ELR (cell line): ENCODE measurements at regions not wholly inside any gene's neighbourhood (a gene's known extent, or its start where the extent isn't known, plus 50 kb on each side); places are given as distances from the start of the nearest gene placed in this dataset.
"Not testable (repeated sequence)": the region's sequence is repeated elsewhere in the genome, so short reads cannot be mapped to it uniquely, and the experiment has no call there.

Source experiments
- DNase-seq: peaks from one replicate; pipeline ENCODE4 v3.0.0-alpha.2; 2015; ENCODE audit warnings: low read depth

- no peak for DNase-seq
These were observed 197.9 kb upstream of the NANOGP8 start for GRCh38 chr15:35282965-35283496.

DNA sequence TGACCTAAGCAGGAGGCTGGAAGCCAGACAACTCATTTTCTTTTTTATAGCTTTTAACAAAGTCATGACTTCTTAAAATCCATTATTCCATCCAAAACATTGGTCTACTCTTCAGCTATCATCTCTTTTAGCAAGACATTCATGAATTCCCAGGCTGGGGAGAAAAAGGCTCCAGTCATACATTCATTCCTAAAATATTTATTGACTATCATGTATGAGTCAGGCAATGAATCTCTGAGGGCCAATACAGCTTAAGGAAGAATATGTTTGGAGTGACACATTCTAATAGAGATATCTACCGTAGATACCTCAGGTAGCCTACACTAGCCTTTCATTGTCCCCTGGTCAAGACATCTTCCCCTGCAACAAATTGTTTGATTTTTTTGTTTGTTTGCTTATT is 196.4 kb upstream of the NANOGP8 start:
- DNase-seq = peak; percentile 73

- no peak for DNase-seq
These were observed 194.7 kb upstream of the NANOGP8 start for GRCh38 chr15:35279811-35280210.

- peak; percentile 45 for DNase-seq
These were observed 186.4 kb upstream of the NANOGP8 start for GRCh38 chr15:35271371-35272043.

DNA sequence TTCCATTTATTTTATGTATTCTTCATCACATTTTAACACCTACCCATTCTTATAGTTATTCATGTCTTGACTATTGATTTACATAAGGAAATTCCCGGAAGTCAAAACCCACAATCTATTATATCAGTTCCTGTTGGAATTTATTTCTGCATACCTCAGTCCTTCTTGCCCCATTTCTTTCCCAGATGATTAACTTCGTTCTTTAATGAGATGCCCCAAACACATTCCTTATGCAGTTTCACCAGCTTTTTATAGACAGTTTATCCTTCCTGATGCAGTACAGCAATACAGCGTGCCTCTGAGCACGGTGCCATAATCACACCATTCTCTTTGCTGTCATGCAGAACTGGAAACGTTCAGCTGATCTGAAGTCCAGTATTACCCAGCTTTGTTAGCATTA is 175.8 kb upstream of the NANOGP8 start:
- no peak for DNase-seq

DNA sequence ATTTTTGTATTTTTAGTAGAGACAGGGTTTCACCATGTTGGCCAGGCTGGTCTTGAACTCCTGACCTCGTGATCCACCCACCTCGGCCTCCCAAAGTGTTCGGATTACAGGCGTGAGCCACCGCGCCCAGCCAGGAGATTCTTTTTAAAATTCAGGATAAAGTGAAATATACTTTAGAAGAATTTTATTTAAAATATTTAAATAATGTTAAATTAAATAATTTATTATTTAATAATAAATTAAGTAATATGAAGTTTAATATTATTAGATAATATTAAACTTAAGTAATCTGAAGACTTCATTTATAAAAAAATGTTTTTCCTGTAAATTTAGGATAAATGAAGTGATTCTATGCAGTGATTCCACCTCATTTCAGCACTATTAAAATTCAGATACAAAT is 175.2 kb upstream of the NANOGP8 start:
- DNase-seq = not testable (repeated sequence)

GRCh38 chr15:35256551-35256950 is 171.5 kb upstream of the NANOGP8 start:
- no peak for DNase-seq

GRCh38 chr15:35256141-35256540 is 171.0 kb upstream of the NANOGP8 start:
- DNase-seq = no peak

DNA sequence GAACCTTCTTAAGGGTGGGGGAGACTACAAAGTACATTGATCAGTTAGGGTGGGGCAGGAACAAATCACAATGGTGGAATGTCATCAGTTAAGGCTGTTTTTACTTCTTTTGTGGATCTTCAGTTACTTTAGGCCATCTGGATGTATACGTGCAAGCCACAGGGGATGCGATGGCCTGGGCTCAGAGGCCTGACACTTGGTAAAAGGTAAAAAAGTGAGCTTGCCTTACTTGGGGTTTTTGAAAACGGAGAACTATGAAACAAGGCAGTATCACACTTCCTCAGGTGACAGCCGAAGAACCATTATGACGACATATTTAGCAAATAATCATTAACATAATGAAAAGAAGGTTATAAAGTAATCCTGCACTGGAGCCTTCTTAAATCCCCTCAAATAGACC is 169.8 kb upstream of the NANOGP8 start:
- DNase-seq = not testable (repeated sequence)

- DNase-seq = no peak
These were observed 169.0 kb upstream of the NANOGP8 start for GRCh38 chr15:35254062-35254461.

- DNase-seq = no peak
These were observed 167.3 kb upstream of the NANOGP8 start for GRCh38 chr15:35252351-35252865.

GRCh38 chr15:35247150-35247549 is 162.1 kb upstream of the NANOGP8 start:
- no peak for DNase-seq

- DNase-seq = no peak
These were observed 161.4 kb upstream of the NANOGP8 start for GRCh38 chr15:35246451-35246850.

DNA sequence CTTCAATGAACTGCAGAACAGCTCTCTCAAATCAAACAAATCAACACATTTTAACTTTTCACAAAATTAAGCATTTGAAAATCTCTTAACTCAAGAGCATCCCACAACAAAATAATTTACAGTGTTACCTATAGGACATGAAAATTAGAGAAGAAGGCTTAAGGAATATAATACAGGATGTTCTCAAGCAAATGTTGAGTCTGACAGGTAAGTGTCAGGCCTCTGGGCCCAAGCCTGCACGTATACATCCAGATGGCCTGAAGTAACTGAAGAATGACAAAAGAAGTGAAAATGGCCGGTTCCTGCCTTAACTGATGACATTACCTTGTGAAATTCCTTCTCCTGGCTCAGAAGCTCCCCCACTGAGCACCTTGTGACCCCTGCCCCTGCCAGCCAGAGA is 160.6 kb upstream of the NANOGP8 start:
- not testable (repeated sequence) for DNase-seq

GRCh38 chr15:35244227-35244626 is 159.1 kb upstream of the NANOGP8 start:
- no peak for DNase-seq

DNA sequence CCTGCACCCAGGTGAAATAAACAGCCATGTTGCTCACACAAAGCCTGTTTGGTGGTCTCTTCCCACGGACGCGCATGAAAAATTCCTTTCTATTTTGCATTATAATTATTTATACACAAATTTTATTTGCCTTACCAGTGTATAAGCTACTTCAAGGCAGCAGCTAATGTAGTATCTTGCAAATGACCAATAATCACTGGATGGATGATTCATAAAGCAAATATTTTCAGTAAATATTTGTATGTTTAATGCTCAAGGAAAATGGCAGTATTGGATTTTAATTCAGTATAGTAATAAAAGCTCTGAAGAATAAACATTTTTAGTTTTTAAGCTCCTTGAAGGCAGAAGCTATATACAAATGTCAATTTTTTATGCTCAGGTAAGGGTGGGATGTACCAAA is 158.7 kb upstream of the NANOGP8 start:
- DNase-seq = peak; percentile 36

- DNase-seq = not testable (repeated sequence)
These were observed 154.6 kb upstream of the NANOGP8 start for GRCh38 chr15:35239693-35240092.

GRCh38 chr15:35238448-35238847 is 153.4 kb upstream of the NANOGP8 start:
- DNase-seq = not testable (repeated sequence)

- no peak for DNase-seq
These were observed 144.0 kb upstream of the NANOGP8 start for GRCh38 chr15:35229085-35229484.

- DNase-seq = no peak
These were observed 133.1 kb upstream of the NANOGP8 start for GRCh38 chr15:35218215-35218614.

DNA sequence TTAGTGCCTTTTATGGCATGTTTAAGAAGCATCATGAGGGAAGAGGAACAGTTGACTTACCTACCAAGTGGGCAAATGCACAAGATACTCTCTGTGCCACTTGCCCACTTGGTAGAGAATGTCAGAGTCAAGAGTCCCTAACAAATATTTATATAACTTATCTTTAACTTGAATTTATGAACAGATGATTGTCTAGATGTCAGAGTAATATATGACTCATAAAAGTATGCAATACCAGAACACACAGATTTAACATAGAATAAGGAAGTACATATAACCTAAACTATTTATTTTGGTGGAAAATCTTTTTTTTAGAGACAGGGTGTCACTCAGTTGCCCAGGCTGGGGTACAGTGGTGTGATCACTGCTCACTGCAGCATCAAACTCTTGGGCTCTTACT is 130.0 kb upstream of the NANOGP8 start:
- DNase-seq = no peak

DNA sequence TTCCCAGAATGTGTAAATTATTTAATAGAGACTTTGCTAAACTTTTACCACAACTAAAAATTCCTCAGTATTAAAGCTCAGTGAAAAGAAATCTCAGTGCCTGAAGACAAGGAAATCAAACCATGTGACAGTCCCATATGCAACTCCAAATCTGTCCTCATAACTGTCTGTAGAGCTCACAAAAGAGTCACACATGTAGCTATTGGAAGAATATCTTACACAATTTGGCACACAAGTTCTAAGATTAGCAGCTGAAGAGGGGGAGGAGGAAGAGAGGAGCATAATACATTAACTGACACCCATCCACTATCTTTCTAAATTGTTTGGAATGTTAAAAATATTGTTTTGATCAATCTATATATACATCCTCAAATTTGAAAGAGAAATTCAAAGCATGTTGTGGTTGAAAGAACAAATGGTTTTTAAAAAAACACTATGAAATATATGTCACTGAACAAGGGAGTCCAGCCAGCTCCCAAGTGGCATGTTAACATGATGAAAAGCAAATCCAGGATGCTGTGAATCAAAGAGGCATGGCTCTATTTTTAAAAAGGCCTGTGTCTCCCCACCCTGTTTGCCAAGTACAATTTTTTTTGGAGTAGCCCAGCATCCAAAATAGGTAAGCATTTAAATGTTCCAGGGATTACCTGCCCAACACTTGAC is 126.3 kb upstream of the NANOGP8 start:
- no peak for DNase-seq

GRCh38 chr15:35210370-35210769 is 125.3 kb upstream of the NANOGP8 start:
- DNase-seq = no peak
